Muscle of leg (tissue), 3 donors: ENCODE measurements at regions not wholly inside any gene's neighbourhood (a gene's known extent, or its start where the extent isn't known, plus 50 kb on each side); places are given as distances from the start of the nearest gene placed in this dataset.

Experiments used
- DNase-seq: peaks from one replicate; pipeline ENCODE4 v3.0.0; 2013
- H3K27ac ChIP-seq: one replicate; pipeline ENCODE4 v1.5.1; 2013; ENCODE audit warnings: mild to moderate bottlenecking, low read length, control low read depth
- H3K27me3 ChIP-seq: one replicate; pipeline ENCODE4 v1.6.1; 2013; ENCODE audit warnings: low read length; ENCODE audit not compliant: control insufficient read depth, insufficient read depth
- H3K36me3 ChIP-seq: one replicate; pipeline ENCODE4 v1.6.1; 2013; ENCODE audit warnings: low read length; ENCODE audit not compliant: control insufficient read depth, insufficient read depth
- H3K4me1 ChIP-seq: one replicate; pipeline ENCODE4 v1.6.1; 2013; ENCODE audit warnings: low read length; ENCODE audit not compliant: control insufficient read depth, insufficient read depth
- H3K4me3 ChIP-seq: one replicate; pipeline ENCODE4 v1.5.1; 2013; ENCODE audit warnings: low read length, control low read depth
- H3K9me3 ChIP-seq: replicated peaks from 2 replicates; pipeline ENCODE4 v1.6.1; 2013; ENCODE audit warnings: low read depth, low read length; ENCODE audit not compliant: control insufficient read depth
- WGBS: methylation state at CpG from one replicate; pipeline ENCODE4 v1.1.5; 2013; ENCODE audit warnings: missing lambda C conversion rate; ENCODE audit not compliant: insufficient coverage; 5-methylcytosine and 5-hydroxymethylcytosine counted together

DNA sequence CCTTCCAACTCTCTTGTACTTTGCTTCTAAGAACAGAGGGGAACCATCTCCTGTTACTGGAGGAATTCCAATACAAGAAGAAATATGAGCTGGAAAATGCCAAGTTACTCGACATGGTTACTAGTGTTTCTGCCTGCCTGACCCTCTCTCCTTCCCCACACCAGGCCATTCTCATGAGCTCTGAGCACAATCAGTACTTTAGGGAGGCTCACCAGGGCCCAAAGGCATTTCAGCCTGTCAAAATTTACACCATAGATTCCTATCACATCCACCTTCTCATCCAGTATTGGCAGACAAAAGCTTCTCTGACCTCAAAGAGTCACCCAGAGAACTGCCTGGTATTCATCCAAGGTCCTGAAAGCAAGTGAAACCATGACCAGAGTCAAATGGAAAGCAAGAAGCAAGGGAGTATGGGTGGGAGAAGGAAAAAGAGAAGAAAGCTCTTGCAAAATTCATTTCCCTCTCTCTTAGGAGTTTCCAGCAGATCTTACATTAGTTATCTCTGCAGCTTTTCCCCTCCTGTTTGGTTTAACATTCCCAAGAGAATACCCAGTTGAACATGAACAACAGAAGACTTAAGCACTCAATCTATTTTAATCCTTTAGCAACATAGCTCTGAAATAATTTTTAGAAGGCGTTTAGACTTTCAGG is 58.7 kb upstream of the NCAM1 start:
- WGBS: 40% methylated on average over 1 of the region's 2 CpGs
- DNase-seq: peak; percentile 17
- H3K4me1 ChIP-seq: peaks cover 2% of the 10 kb centered on the region

DNA sequence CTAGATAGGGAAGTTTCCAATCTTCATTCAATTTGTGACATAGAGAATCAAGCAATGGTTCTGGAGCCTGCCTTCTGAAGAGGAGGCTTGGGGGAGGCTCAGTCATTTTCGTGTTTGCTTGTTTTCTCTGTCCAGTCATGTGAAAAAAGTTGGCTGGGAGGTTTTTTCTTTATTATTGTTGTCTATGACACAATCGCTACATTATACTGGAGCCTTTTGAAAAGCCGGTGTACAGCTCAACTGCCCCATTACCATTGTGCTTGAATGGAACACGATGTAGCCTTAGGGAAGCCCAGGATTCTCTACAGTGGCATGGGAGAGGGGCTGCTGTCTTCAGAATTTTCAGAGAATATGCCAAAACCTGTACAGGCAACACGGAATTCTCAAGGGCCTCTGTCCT is 57.9 kb upstream of the NCAM1 start:
- Histone ChIP-seq H3K36me3 (no peaks in the 10 kb centered on the region), H3K9me3 (no peaks in the 10 kb centered on the region), H3K27me3 (no peaks in the 10 kb centered on the region), H3K4me3 (no peak overlapping the region), H3K27ac (no peak overlapping the region), H3K4me1 (peaks cover 2% of the 10 kb centered on the region)
- WGBS: 73% methylated on average over 4 of the region's 5 CpGs
- DNase-seq: no peak

More for the DNA sequence above, 58.7 kb upstream of the NCAM1 start:
- Histone ChIP-seq H3K9me3 (no peaks in the 10 kb centered on the region), H3K27me3 (no peaks in the 10 kb centered on the region), H3K36me3 (no peaks in the 10 kb centered on the region), H3K4me3 (no peak overlapping the region), H3K27ac (no peak overlapping the region)

DNA sequence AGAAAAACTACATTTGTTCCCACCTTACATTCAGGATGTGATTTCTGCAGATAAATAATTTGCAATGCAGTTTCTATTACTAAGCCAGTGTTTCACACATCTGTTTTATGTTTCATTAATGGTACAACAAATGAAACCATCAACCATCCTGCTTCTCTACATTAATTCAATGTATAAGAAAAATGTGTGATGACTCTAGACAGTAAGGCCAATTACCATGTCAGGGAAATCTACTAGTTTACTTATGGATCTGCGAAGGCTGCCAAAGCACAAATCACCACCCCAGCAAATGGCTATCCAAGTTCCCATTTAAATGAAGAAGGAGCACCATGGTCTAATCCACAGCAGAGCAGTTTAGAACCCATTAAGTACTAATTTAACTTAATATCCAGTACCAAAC is 50.1 kb upstream of the NCAM1 start:
- Histone ChIP-seq H3K27me3 (no peaks in the 10 kb centered on the region), H3K4me1 (no peaks in the 10 kb centered on the region), H3K27ac (no peak overlapping the region), H3K9me3 (no peaks in the 10 kb centered on the region), H3K4me3 (no peak overlapping the region), H3K36me3 (no peaks in the 10 kb centered on the region)
- no CpG with 5 or more reads among the region's 1 CpG for WGBS
- no peak for DNase-seq
